ENCODE measurements at regions not wholly inside any gene's neighbourhood (a gene's known extent, or its start where the extent isn't known, plus 50 kb on each side); places are given as distances from the start of the nearest gene placed in this dataset.

DNA sequence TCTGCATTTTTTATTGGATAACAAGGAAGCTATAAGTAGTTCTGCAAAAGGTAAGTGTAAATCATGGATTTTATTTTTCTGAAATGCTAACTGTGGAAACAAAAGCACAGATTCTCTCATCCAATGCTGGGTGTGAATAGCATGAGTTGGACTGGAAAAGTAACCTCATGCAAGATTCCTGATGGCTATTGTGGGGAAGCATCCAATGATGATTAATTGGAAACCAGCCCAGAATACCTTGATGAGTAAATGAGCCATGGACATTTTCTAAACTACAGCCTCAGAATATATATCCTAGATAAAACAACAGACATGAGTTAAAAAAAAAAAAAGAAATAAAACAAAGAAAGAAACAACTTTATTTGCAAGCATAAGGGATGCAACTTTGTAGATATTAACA lies 934.6 kb downstream of the CCSER2 start:
- POLR2A ChIA-PET (ENCODE audit: low non-redundant PET) = no interaction called here
- Histone ChIP-seq H3K27ac (ENCODE audit: low read depth, low read length, poor library complexity, severe bottlenecking) (no peak overlapping the region), H3K4me1 (ENCODE audit: insufficient read depth, low read length, poor library complexity, severe bottlenecking) (no peaks in the 10 kb centered on the region), H3K27me3 (replicated peaks; ENCODE audit: insufficient read depth, low read depth, low read length, poor library complexity) (no peaks in the 10 kb centered on the region), H3K9me3 (ENCODE audit: low read depth, low read length, poor library complexity, severe bottlenecking) (no peaks in the 10 kb centered on the region), H3K36me3 (ENCODE audit: insufficient read depth, low read length, poor library complexity, severe bottlenecking) (no peaks in the 10 kb centered on the region), H3K4me3 (ENCODE audit: low read depth, low read length, poor library complexity, severe bottlenecking) (no peak overlapping the region)
- BruUV-seq (replicated peaks) = no TSS peak
- DNase-seq (ENCODE audit: low spot score) = no peak
- intact Hi-C loops (cut with micrococcal nuclease; ENCODE audit: unreplicated experiment) = no loop called here
- no peak for TF ChIP-seq EZH2 (IDR thresholded peaks at IDR 0.05; ENCODE audit: borderline replicate concordance, low read depth, low read length, poor library complexity, severe bottlenecking)
- TF ChIP-seq, protein P1, sequence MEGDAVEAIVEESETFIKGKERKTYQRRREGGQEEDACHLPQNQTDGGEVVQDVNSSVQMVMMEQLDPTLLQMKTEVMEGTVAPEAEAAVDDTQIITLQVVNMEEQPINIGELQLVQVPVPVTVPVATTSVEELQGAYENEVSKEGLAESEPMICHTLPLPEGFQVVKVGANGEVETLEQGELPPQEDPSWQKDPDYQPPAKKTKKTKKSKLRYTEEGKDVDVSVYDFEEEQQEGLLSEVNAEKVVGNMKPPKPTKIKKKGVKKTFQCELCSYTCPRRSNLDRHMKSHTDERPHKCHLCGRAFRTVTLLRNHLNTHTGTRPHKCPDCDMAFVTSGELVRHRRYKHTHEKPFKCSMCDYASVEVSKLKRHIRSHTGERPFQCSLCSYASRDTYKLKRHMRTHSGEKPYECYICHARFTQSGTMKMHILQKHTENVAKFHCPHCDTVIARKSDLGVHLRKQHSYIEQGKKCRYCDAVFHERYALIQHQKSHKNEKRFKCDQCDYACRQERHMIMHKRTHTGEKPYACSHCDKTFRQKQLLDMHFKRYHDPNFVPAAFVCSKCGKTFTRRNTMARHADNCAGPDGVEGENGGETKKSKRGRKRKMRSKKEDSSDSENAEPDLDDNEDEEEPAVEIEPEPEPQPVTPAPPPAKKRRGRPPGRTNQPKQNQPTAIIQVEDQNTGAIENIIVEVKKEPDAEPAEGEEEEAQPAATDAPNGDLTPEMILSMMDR (conservative IDR thresholded peaks at IDR 0.05; ENCODE audit: low read depth, low read length) = no peak
- CTCF ChIA-PET = no interaction called here

DNA sequence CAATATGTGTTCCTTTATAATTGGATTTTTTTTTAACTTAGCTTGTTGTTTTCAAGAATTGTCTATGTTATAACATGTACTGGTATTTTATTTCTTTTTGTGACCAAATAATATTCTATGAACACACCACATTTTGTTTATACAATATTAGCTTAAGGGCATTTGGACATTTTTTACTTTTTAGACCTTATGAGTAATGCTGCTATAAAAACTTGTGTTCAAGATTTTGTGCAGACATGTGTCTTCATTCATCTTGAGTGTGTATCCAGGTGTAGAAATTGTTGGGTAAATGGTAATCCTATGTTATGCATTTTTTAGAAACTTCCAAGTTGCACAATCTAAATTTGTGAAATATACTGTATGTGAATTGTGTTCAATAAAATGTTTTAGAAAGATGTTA lies 936.7 kb downstream of the CCSER2 start:
- H3K36me3 ChIP-seq (ENCODE audit: insufficient read depth, low read length, poor library complexity, severe bottlenecking) = no peaks in the 10 kb centered on the region
- TF ChIP-seq, protein P1 (conservative IDR thresholded peaks at IDR 0.05; ENCODE audit: low read depth, low read length) = no peak
- TF ChIP-seq EZH2 (IDR thresholded peaks at IDR 0.05; ENCODE audit: borderline replicate concordance, low read depth, low read length, poor library complexity, severe bottlenecking) = no peak
- no TSS peak for BruUV-seq (replicated peaks)
- H3K27me3 ChIP-seq (replicated peaks; ENCODE audit: insufficient read depth, low read depth, low read length, poor library complexity) = no peaks in the 10 kb centered on the region
- no peak for DNase-seq (ENCODE audit: low spot score)
- no peak overlapping the region for H3K27ac ChIP-seq (ENCODE audit: low read depth, low read length, poor library complexity, severe bottlenecking)
- intact Hi-C loops (cut with micrococcal nuclease; ENCODE audit: unreplicated experiment) = no loop called here
- H3K9me3 ChIP-seq (ENCODE audit: low read depth, low read length, poor library complexity, severe bottlenecking) = peaks cover 5% of the 10 kb centered on the region
- H3K4me3 ChIP-seq (ENCODE audit: low read depth, low read length, poor library complexity, severe bottlenecking) = no peak overlapping the region
- ChIA-PET POLR2A (ENCODE audit: low non-redundant PET) (no interaction called here), CTCF (no interaction called here)
- H3K4me1 ChIP-seq (ENCODE audit: insufficient read depth, low read length, poor library complexity, severe bottlenecking) = no peaks in the 10 kb centered on the region

DNA sequence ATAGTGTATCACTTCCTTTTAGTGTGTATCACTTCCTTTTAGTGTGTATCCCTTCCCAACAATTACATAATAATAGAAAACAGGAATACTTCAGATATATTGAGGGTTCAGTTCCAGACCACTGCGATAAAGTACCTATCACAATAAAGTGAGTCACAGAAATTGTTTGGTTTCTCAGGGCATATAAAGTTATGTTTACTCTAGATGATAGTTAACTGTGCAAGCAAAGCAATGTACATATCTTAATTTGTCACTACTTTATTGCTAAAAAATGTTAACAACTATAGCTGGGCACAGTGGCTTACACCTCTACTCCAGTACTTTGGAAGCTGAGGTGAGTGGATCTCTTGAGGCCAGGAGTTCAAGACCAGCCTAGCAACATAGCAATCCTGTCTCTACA lies 938.4 kb downstream of the CCSER2 start:
- Histone ChIP-seq H3K27me3 (replicated peaks; ENCODE audit: insufficient read depth, low read depth, low read length, poor library complexity) (no peaks in the 10 kb centered on the region), H3K36me3 (ENCODE audit: insufficient read depth, low read length, poor library complexity, severe bottlenecking) (no peaks in the 10 kb centered on the region), H3K9me3 (ENCODE audit: low read depth, low read length, poor library complexity, severe bottlenecking) (peaks cover 13% of the 10 kb centered on the region), H3K4me3 (ENCODE audit: low read depth, low read length, poor library complexity, severe bottlenecking) (no peak overlapping the region), H3K4me1 (ENCODE audit: insufficient read depth, low read length, poor library complexity, severe bottlenecking) (no peaks in the 10 kb centered on the region), H3K27ac (ENCODE audit: low read depth, low read length, poor library complexity, severe bottlenecking) (no peak overlapping the region)
- no peak for DNase-seq (ENCODE audit: low spot score)
- TF ChIP-seq, protein P1 (conservative IDR thresholded peaks at IDR 0.05; ENCODE audit: low read depth, low read length) = no peak
- no peak for TF ChIP-seq EZH2 (IDR thresholded peaks at IDR 0.05; ENCODE audit: borderline replicate concordance, low read depth, low read length, poor library complexity, severe bottlenecking)
- intact Hi-C loops (cut with micrococcal nuclease; ENCODE audit: unreplicated experiment) = no loop called here
- ChIA-PET CTCF (no interaction called here), POLR2A (ENCODE audit: low non-redundant PET) (no interaction called here)
- no TSS peak for BruUV-seq (replicated peaks)
